ENCODE measurements at regions not wholly inside any gene's neighbourhood (a gene's known extent, or its start where the extent isn't known, plus 50 kb on each side); places are given as distances from the start of the nearest gene placed in this dataset.

DNA sequence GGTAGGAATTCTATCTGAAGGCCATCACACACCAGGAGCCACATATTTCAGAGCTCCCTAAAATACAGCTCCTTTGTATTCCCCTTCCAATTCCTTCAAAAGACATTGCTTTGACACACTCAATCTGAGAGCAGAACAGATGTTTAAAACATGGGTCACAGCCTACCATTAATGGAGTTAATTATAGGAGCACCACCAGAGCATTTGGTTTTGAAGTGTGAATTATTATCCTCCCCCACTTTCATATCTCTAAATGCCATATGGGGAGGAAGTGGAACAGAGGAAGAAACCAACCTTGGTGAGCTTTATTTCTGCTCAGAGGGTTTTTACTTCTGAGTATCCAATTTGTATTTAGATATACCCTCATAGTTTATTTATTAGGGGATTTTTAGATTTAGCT is 50.7 kb upstream of the TNFRSF21 start:
- intact Hi-C loops (cut with DNase I): no loop called here

GRCh38 chr6:47362857-47363461 is 53.3 kb upstream of the TNFRSF21 start:
- DNase-seq (ENCODE audit: low spot score): no peak
- intact Hi-C loops (cut with DNase I): no loop called here

More for the DNA sequence above, 50.7 kb upstream of the TNFRSF21 start:
- no peak for DNase-seq (ENCODE audit: low spot score)

- intact Hi-C loops (cut with DNase I): no loop called here
Observed at GRCh38 chr6:47363736-47364135, 54.0 kb upstream of the TNFRSF21 start.

GRCh38 chr6:47366335-47366890 is 56.7 kb upstream of the TNFRSF21 start:
- intact Hi-C loops (cut with DNase I): no loop called here
- DNase-seq (ENCODE audit: low spot score): no peak

More at GRCh38 chr6:47363736-47364135, 54.0 kb upstream of the TNFRSF21 start:
- no peak for DNase-seq (ENCODE audit: low spot score)

DNA sequence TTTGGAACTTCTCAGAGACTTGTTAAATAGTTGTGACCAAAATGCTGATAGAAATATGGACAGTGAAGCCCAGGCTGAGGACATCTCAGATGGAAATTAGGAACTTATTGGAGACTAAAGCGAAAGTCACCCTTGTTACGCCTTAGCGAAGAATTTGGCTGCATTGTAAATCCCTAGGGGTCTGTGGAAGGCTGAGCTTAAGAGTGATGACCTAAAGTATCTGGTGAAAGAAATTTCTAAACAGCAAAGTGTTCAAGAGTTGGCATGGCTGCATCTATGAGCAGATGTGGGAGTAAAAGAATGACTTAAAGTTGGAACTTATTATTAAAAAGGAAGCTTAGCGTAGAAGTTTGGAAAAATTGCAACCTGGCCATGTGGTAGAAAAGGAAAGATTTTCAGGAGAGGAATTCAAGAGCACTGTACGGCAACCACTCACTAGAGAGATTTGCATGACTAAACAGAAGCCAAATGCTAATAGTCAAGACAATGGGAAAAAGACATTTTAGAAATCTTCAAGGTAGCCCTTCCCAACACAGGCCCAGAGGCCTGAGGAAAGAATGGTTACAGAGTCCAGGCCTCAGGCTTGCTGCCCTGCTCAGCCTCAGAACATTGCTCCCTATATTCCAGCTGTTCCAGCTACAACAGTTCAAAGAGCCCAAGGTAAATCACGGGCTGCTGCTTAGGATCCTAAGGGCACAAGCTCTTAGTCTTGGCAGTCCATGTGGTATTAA is 61.6 kb upstream of the TNFRSF21 start:
- DNase-seq (ENCODE audit: low spot score): no peak
- intact Hi-C loops (cut with DNase I): no loop called here

GRCh38 chr6:47371870-47372255 is 62.2 kb upstream of the TNFRSF21 start:
- intact Hi-C loops (cut with DNase I): no loop called here
- DNase-seq (ENCODE audit: low spot score): no peak

DNA sequence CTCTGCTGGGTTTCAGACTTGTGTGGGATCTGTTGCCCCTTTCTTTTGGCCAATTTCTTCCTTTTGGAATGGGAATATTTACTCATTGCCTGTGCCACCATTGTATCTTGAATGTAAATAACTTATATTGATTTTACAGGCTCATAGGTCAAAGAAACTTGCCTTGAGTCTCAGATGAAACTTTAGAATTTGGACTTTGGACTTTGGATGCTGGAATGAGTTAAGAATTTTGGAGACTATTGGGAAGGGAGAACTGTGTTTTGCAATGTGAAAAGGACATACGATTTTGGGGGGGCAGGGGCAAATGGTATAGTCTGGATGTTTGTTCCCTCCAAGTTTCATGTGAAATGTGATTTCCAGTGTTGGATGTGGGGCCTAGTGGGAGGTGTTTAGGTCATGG is 62.6 kb upstream of the TNFRSF21 start:
- intact Hi-C loops (cut with DNase I): no loop called here
- no peak for DNase-seq (ENCODE audit: low spot score)

GRCh38 chr6:47375426-47375825 is 65.7 kb upstream of the TNFRSF21 start:
- intact Hi-C loops (cut with DNase I): no loop called here
- DNase-seq (ENCODE audit: low spot score): no peak

DNA sequence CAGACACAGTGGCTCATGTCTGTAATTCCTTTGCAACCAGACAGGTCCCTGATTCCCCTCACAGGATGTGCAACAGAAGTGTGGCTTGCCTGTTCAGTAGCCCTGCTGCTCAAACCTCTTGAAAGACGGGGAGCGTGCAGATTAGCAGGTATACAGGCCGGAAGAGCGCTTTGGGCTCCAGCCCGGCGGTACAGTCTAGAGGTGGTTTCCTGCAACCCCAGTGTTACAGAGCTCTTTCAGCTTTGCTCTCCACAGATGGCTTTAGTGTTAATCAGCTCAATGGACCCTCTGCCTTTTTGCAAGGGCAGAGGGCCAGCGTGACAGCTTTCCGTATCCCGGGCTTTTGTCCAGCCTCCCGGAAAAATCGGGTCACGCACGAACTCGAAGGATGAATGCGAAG is 67.2 kb upstream of the TNFRSF21 start:
- intact Hi-C loops (cut with DNase I): no loop called here
- DNase-seq (ENCODE audit: low spot score): no peak

DNA sequence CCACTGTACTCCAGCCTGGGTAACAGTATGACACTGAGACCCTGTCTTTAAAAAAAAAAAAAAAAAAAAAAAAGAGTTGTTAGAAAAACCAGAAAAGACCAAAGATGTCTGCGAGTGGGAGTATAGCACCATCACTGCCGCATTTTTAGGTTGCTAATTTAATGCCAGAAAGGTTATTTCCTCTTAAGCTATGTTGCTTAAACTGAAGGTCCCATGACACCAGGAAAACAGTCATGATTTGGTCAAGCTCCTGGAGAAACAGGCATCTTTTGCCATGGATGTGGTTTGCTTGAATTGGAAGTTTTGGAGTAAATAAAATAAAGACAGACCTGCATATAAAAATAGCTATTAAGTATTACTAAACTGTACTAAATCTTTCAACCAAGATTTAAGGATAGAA is 68.3 kb upstream of the TNFRSF21 start:
- DNase-seq (ENCODE audit: low spot score): no peak
- intact Hi-C loops (cut with DNase I): no loop called here

DNA sequence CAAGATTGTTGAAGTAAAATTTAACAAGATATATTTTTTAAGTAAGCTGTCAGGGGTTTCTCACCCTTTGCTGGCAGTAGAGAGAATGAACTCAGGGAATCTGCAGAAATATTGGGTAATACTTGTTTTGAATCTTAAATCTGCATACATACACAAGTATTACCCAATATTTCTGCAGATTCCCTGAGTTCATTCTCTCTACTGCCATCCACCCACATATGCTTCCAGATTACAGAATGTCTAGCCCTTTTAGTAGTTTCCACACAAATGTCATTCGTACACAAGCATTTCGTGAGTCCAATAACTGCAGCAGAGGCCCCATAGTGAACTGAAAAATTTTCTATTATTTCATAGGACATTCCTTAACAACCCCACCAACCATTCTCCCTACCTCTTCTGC is 69.6 kb upstream of the TNFRSF21 start:
- no peak for DNase-seq (ENCODE audit: low spot score)
- intact Hi-C loops (cut with DNase I): no loop called here

DNA sequence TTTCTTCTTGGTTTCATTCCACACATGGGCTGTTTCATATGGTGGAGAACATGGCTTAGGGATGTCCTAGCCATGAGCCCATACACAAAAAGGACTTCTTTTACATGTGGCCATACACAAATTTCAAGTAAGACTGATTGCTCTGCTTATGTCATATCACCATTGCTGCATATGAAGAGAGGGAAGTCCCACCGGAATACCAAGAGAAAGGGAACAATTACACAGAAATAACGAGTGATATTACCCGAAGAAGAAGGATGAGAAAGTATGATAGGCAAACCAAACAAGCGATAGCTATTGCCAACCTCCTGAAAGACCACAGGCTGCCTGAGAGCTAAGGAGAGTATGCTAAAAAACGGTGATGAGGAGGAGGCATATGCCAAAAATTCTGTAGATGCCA is 70.5 kb upstream of the TNFRSF21 start:
- intact Hi-C loops (cut with DNase I): no loop called here
- DNase-seq (ENCODE audit: low spot score): no peak

GRCh38 chr6:47381036-47381435 is 71.3 kb upstream of the TNFRSF21 start:
- no peak for DNase-seq (ENCODE audit: low spot score)
- intact Hi-C loops (cut with DNase I): no loop called here

DNA sequence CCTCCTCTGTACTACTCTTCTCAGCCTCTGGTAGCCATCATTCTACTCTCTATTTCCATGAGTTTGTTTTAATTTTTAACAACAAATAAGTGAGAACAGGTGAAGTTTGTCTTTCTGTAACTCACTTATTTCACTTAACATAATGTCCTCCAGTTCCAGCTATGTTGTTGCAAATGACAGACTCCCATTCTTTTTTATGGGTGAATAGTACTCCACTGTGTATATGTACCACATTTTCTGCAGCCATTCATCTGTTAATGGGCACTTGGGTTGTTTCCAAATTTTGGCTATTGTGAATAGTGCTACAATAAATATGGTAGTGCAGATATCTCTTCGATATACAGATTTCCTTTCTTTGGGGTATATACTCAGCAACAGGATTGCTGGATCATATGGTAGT is 73.7 kb upstream of the TNFRSF21 start:
- no peak for DNase-seq (ENCODE audit: low spot score)
- intact Hi-C loops (cut with DNase I): no loop called here

DNA sequence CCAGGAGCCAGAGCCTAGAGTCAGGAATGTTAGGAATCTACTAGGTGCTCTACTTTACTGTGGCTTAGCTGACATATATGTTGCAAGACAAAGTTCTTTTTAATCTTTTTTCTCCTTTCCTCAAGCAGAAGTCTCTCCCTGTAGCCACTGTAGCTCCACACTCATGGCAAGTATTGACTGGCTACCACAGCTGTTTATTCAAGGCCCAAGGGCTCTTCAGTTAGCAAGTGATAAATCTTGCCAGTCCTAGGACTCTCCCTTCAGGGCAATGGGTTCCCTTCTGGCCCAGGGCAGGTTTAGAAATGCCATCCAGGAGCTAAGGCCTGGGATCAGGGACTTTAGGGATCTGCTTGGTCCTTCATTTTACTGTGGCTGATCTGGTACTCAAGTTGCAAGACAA is 82.0 kb upstream of the TNFRSF21 start:
- DNase-seq (ENCODE audit: low spot score): no peak
- intact Hi-C loops (cut with DNase I): no loop called here

GRCh38 chr6:47392251-47392650 is 82.5 kb upstream of the TNFRSF21 start:
- intact Hi-C loops (cut with DNase I): no loop called here
- no peak for DNase-seq (ENCODE audit: low spot score)

DNA sequence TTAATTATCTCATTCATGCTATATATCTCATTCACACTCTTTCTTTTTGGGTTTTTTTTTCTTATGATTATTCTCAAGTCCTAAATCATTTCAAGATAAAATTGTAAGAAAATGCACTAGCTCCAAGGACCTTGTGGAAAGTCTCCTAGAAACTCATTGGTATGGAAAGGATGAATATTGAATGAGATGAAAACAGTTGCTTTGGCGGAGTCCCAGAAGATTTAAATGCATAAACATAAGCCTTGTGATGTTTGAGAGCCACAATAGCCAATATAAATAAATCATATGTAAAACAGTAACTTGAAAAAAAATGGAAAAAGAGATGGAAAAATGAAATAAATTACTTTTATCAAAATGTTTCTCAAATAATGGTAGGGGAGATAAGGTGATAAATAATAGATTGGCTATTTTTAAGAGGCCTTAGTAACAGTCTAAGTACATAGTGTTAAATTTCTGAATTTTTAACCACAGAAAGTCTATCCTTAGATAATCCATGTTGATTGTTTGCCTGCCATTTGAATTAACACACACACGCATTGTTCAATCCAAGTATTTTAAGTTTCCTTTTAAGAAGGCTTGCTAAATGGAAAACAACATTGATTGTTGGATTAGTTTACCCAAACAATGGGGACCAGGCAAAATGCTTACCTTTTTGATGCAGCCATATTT is 81.1 kb upstream of the CD2AP start:
- DNase-seq (ENCODE audit: low spot score): no peak
- intact Hi-C loops (cut with DNase I): no loop called here

- intact Hi-C loops (cut with DNase I): no loop called here
- no peak for DNase-seq (ENCODE audit: low spot score)
Observed at GRCh38 chr6:47400581-47400980, 77.0 kb upstream of the CD2AP start.

DNA sequence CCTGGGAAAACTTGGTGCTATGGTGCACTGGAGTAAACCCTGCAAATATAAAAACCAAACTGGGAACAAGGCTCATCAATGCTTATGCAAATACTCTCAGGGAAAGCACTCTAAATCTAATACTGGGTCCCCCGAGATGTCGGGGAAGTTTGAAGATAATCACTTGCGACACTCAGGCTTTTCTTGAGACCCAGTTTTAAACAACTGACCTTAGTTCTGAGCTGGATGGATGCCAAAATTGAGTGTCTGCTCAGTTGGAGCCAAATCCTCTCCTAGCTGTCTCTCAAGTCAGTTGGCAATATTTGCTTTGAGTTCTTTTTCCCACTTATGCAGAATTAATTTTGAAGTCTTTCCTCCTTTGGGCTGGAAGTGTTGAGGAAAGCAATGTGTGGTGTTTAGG is 75.5 kb upstream of the CD2AP start:
- intact Hi-C loops (cut with DNase I): no loop called here

DNA sequence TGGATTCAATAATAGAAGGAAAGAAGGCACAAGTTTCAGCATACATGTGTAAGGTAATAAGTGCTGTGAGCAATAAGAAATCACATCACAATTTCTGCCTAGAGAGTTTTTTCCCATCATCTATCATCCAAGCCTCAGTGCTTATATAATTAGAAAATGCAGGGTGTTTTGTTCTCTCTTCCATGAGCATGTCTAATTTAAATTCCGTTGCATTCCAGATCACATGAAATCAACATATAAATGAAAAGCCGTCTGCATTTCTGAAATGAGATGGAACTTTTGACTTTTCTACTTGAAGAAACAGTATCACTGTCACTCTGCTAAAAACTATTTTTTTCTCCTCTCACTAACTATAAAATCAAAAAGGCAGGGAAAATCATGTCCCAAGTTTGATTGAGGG is 74.5 kb upstream of the CD2AP start:
- DNase-seq (ENCODE audit: low spot score): no peak
- intact Hi-C loops (cut with DNase I): no loop called here

More for the DNA sequence above, 75.5 kb upstream of the CD2AP start:
- no peak for DNase-seq (ENCODE audit: low spot score)

GRCh38 chr6:47403801-47404200 is 73.8 kb upstream of the CD2AP start:
- DNase-seq (ENCODE audit: low spot score): no peak

More at GRCh38 chr6:47403801-47404200, 73.8 kb upstream of the CD2AP start:
- intact Hi-C loops (cut with DNase I): no loop called here
